ENCODE measurements at regions not wholly inside any gene's neighbourhood (a gene's known extent, or its start where the extent isn't known, plus 50 kb on each side); places are given as distances from the start of the nearest gene placed in this dataset.
A peak's percentile ranks its signal among the peaks of the same experiment; 100 is the strongest.

GRCh38 chr16:85250147-85250463 is 137.8 kb upstream of the CIBAR2 start:
- TF ChIP-seq CTCF (conservative IDR thresholded peaks at IDR 0.05) = no peak
- no peak for TF ChIP-seq ZFX (IDR thresholded peaks at IDR 0.05)

GRCh38 chr16:85250609-85251223 is 138.4 kb upstream of the CIBAR2 start:
- no peak overlapping the region for H3K27ac ChIP-seq
- no peak for TF ChIP-seq CTCF (conservative IDR thresholded peaks at IDR 0.05)
- no peak for TF ChIP-seq ZFX (IDR thresholded peaks at IDR 0.05)

More at GRCh38 chr16:85250147-85250463, 137.8 kb upstream of the CIBAR2 start:
- no peak overlapping the region for H3K27ac ChIP-seq

GRCh38 chr16:85251225-85251760 is 139.0 kb upstream of the CIBAR2 start:
- TF ChIP-seq ZFX (IDR thresholded peaks at IDR 0.05) = no peak
- no peak for TF ChIP-seq CTCF (conservative IDR thresholded peaks at IDR 0.05)
- no peak overlapping the region for H3K27ac ChIP-seq

- no peak overlapping the region for H3K27ac ChIP-seq
- TF ChIP-seq CTCF (conservative IDR thresholded peaks at IDR 0.05) (no peak), ZFX (IDR thresholded peaks at IDR 0.05) (no peak)
Observed at GRCh38 chr16:85252014-85252413, 139.7 kb upstream of the CIBAR2 start.

GRCh38 chr16:85252461-85252860 is 140.2 kb upstream of the CIBAR2 start:
- H3K27ac ChIP-seq = no peak overlapping the region
- TF ChIP-seq ZFX (IDR thresholded peaks at IDR 0.05) (no peak), CTCF (conservative IDR thresholded peaks at IDR 0.05) (no peak)

GRCh38 chr16:85253084-85253941 is 141.0 kb upstream of the CIBAR2 start:
- TF ChIP-seq ZFX (IDR thresholded peaks at IDR 0.05) = no peak
- TF ChIP-seq CTCF (conservative IDR thresholded peaks at IDR 0.05) = peak; percentile 96

GRCh38 chr16:85254051-85254450 is 141.8 kb upstream of the CIBAR2 start:
- TF ChIP-seq CTCF (conservative IDR thresholded peaks at IDR 0.05) (no peak), ZFX (IDR thresholded peaks at IDR 0.05) (no peak)
- H3K27ac ChIP-seq = no peak overlapping the region

More at GRCh38 chr16:85253084-85253941, 141.0 kb upstream of the CIBAR2 start:
- no peak overlapping the region for H3K27ac ChIP-seq

All from C4-2B (cell line).